KMS-11 (cell line): ENCODE measurements at regions not wholly inside any gene's neighbourhood (a gene's known extent, or its start where the extent isn't known, plus 50 kb on each side); places are given as distances from the start of the nearest gene placed in this dataset.

Source experiments
- H2AFZ ChIP-seq: fragments of 200-600 bp; sonication (generic); 2 replicates; pipeline ENCODE4 v1.6.1; 2016; ENCODE audit warnings: antibody characterized with exemption, mixed run types, low read depth
- H3K27ac ChIP-seq: fragments of 200-600 bp; sonication (generic); 2 replicates; pipeline ENCODE4 v1.6.1; 2016; ENCODE audit warnings: mild to moderate bottlenecking, mixed run types
- H3K27me3 ChIP-seq: fragments of 200-600 bp; sonication (generic); 2 replicates; pipeline ENCODE4 v1.6.1; 2017; ENCODE audit warnings: mild to moderate bottlenecking, low read depth, mixed run types, moderate library complexity; ENCODE audit not compliant: insufficient read depth
- H3K36me3 ChIP-seq: fragments of 200-600 bp; sonication (generic); 2 replicates; pipeline ENCODE4 v1.6.1; 2017; ENCODE audit warnings: mild to moderate bottlenecking, mixed run types; ENCODE audit not compliant: insufficient read depth
- H3K4me1 ChIP-seq: fragments of 200-600 bp; sonication (generic); 2 replicates; pipeline ENCODE4 v1.6.1; 2016; ENCODE audit warnings: mild to moderate bottlenecking, low read depth, mixed run types; ENCODE audit not compliant: poor library complexity, severe bottlenecking
- H3K4me2 ChIP-seq: fragments of 200-600 bp; sonication (generic); 2 replicates; pipeline ENCODE4 v1.7.0; 2016; ENCODE audit warnings: mild to moderate bottlenecking, mixed run types
- H3K4me3 ChIP-seq: fragments of 200-600 bp; sonication (generic); IDR thresholded peaks from 2 replicates; pipeline ENCODE4 v1.6.1; 2017; ENCODE audit warnings: low read depth, low read length, mixed read lengths; ENCODE audit not compliant: insufficient read depth
- H3K79me2 ChIP-seq: fragments of 200-600 bp; sonication (generic); 2 replicates; pipeline ENCODE4 v1.6.1; 2016; ENCODE audit warnings: low read depth, mixed run types; ENCODE audit not compliant: insufficient read depth
- H3K9ac ChIP-seq: fragments of 200-600 bp; sonication (generic); 2 replicates; pipeline ENCODE4 v1.6.1; 2016; ENCODE audit warnings: mild to moderate bottlenecking, mixed run types
- H4K20me1 ChIP-seq: fragments of 200-600 bp; sonication (generic); 2 replicates; pipeline ENCODE4 v1.6.1; 2016; ENCODE audit warnings: mild to moderate bottlenecking, mixed run types; ENCODE audit not compliant: insufficient read depth
- TF ChIP-seq, protein P1 (sequence below): fragments of 200-600 bp; sonication (generic); conservative IDR thresholded peaks from 2 replicates; pipeline ENCODE4 v1.6.1; 2017; ENCODE audit warnings: low read depth, mild to moderate bottlenecking, antibody characterized with exemption, low read length, moderate library complexity, mixed read lengths

DNA sequence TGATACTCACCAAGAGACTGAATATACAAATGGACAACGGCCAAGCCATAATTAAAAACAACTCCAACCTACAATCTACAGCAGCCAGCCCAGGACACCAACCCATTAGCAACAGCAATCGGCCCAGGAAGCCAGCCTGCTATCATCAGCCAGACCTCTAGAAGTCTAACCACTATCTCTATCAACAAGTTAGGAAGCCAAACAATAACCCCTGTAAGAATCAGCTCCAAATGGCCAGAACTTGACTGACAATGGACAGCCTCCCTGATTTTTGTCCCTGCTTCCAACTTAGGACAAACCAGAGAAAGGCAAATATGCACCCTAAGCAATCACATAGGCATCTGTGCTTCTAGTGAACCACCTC, 511.8 kb upstream of the JARID2 start:
- Histone ChIP-seq H3K27me3 (no peaks in the 10 kb centered on the region), H3K27ac (no peak overlapping the region), H3K4me2 (no peak overlapping the region), H2AFZ (no peak overlapping the region), H3K4me3 (no peak overlapping the region), H3K79me2 (no peaks in the 10 kb centered on the region), H3K9ac (no peak overlapping the region), H3K36me3 (no peaks in the 10 kb centered on the region), H4K20me1 (no peaks in the 10 kb centered on the region), H3K4me1 (peaks cover 9% of the 10 kb centered on the region)
- TF ChIP-seq, protein P1, sequence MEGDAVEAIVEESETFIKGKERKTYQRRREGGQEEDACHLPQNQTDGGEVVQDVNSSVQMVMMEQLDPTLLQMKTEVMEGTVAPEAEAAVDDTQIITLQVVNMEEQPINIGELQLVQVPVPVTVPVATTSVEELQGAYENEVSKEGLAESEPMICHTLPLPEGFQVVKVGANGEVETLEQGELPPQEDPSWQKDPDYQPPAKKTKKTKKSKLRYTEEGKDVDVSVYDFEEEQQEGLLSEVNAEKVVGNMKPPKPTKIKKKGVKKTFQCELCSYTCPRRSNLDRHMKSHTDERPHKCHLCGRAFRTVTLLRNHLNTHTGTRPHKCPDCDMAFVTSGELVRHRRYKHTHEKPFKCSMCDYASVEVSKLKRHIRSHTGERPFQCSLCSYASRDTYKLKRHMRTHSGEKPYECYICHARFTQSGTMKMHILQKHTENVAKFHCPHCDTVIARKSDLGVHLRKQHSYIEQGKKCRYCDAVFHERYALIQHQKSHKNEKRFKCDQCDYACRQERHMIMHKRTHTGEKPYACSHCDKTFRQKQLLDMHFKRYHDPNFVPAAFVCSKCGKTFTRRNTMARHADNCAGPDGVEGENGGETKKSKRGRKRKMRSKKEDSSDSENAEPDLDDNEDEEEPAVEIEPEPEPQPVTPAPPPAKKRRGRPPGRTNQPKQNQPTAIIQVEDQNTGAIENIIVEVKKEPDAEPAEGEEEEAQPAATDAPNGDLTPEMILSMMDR, result no peak

- Histone ChIP-seq H4K20me1 (no peaks in the 10 kb centered on the region), H3K4me1 (peaks cover 9% of the 10 kb centered on the region), H3K27me3 (no peaks in the 10 kb centered on the region), H3K36me3 (no peaks in the 10 kb centered on the region), H3K4me3 (no peak overlapping the region), H2AFZ (no peak overlapping the region; the same call in 1 of the 2 replicates), H3K4me2 (no peak overlapping the region), H3K27ac (no peak overlapping the region), H3K79me2 (no peaks in the 10 kb centered on the region), H3K9ac (no peak overlapping the region)
- TF ChIP-seq, protein P1, result no peak
Measured at GRCh38 chr6:14734416-14735340, 511.2 kb upstream of the JARID2 start.

GRCh38 chr6:14735956-14736486, 509.8 kb upstream of the JARID2 start:
- Histone ChIP-seq H2AFZ (no peak overlapping the region), H3K9ac (no peak overlapping the region), H4K20me1 (no peaks in the 10 kb centered on the region), H3K27ac (no peak overlapping the region), H3K36me3 (no peaks in the 10 kb centered on the region), H3K4me2 (no peak overlapping the region), H3K79me2 (no peaks in the 10 kb centered on the region), H3K27me3 (no peaks in the 10 kb centered on the region), H3K4me3 (no peak overlapping the region), H3K4me1 (peaks cover 9% of the 10 kb centered on the region)
- TF ChIP-seq, protein P1, result no peak

DNA sequence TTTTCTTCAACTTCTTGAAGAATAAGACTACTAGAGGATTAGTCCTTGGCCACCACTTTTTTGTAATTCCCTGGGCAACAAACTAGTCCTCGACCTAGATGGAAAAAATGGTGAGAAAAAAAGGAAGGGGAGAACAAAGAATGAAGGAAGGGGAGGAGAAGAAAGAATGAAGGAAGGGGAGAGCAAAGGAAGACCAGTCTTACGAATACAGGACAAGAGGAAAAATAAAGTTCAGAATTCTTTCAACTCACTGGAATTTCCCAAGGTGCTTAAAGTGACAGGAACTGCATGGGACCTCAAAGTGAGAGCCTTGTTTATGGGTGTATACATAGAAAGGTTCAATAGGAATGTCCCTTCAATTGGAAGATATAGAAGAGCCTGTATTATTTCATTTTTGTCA, 509.3 kb upstream of the JARID2 start:
- H4K20me1 ChIP-seq, result no peaks in the 10 kb centered on the region
- H3K4me3 ChIP-seq, result no peak overlapping the region
- no peak overlapping the region for H3K4me2 ChIP-seq
- TF ChIP-seq, protein P1, result no peak
- H2AFZ ChIP-seq, result no peak overlapping the region
- no peaks in the 10 kb centered on the region for H3K36me3 ChIP-seq
- H3K4me1 ChIP-seq, result peaks cover 9% of the 10 kb centered on the region
- H3K79me2 ChIP-seq, result no peaks in the 10 kb centered on the region
- no peak overlapping the region for H3K9ac ChIP-seq
- H3K27me3 ChIP-seq, result no peaks in the 10 kb centered on the region
- H3K27ac ChIP-seq, result no peak overlapping the region
